CD4-positive, alpha-beta T cell (primary cell): ENCODE measurements at regions not wholly inside any gene's neighbourhood (a gene's known extent, or its start where the extent isn't known, plus 50 kb on each side); places are given as distances from the start of the nearest gene placed in this dataset.

Source experiments
- ATAC-seq: fragments of 200-7000 bp; cut with Tn5 transposase; one replicate; pipeline ENCODE4 v1.10.0; 2022; ENCODE audit warnings: mild to moderate bottlenecking; ENCODE audit not compliant: poor library complexity
- CTCF ChIA-PET: fragments of 350-600 bp; sonication (Branson Sonifier 250); formaldehyde crosslinking; loops from one replicate; lab custom pipeline; 2021; ENCODE audit warnings: antibody characterized with exemption, inconsistent platforms; lab: Charles Lee
- POLR2A ChIA-PET: fragments of 350-600 bp; sonication (Branson Sonifier 250); formaldehyde crosslinking; loops from one replicate; lab custom pipeline; 2021; ENCODE audit warnings: antibody characterized with exemption, inconsistent platforms; lab: Charles Lee
- DNase-seq, 14 experiments: peaks; one replicate each; pipeline ENCODE4 v3.0.0-alpha.2; 2013 to 2020; ENCODE audit warnings: mixed read lengths in 2 of 14
- H3K27ac ChIP-seq, 2 donors: one replicate each; pipeline versions ENCODE4 v1.5.1 to v1.7.0; 2013; ENCODE audit warnings: low read length in 2 of 2, low read depth in 1 of 2, mild to moderate bottlenecking in 1 of 2
- H3K27me3 ChIP-seq, 2 experiments: 1 replicate in 1 of 2; 2 replicates in 1 of 2; pipeline versions ENCODE4 v1.6.1 to v1.7.0; 2013; ENCODE audit warnings: low read length in 2 of 2, control low read depth in 1 of 2, mild to moderate bottlenecking in 1 of 2, moderate library complexity in 1 of 2; ENCODE audit not compliant: insufficient read depth in 2 of 2, control insufficient read depth in 1 of 2
- H3K36me3 ChIP-seq: one replicate; pipeline ENCODE4 v1.6.1; 2013; ENCODE audit warnings: low read length, control low read depth; ENCODE audit not compliant: insufficient read depth
- H3K4me1 ChIP-seq: one replicate; pipeline ENCODE4 v1.6.1; 2013; ENCODE audit warnings: low read length, control low read depth; ENCODE audit not compliant: insufficient read depth
- H3K4me3 ChIP-seq: one replicate; pipeline ENCODE4 v1.5.1; 2013; ENCODE audit warnings: mild to moderate bottlenecking, low read length, moderate library complexity
- H3K9me3 ChIP-seq, 2 experiments: 1 replicate in 1 of 2; 2 replicates in 1 of 2; pipeline versions ENCODE4 v1.6.1 to v1.7.0; 2013; ENCODE audit warnings: low read length in 2 of 2, mild to moderate bottlenecking in 2 of 2, control low read depth in 1 of 2, moderate library complexity in 1 of 2; ENCODE audit not compliant: control insufficient read depth in 1 of 2, insufficient read depth in 1 of 2
- H3K27ac Mint-ChIP-seq: one replicate; pipeline ENCODE4 v1.8.0; 2020; ENCODE audit warnings: mixed read lengths
- H3K27me3 Mint-ChIP-seq: one replicate; pipeline ENCODE4 v1.8.0; 2021; ENCODE audit warnings: mixed read lengths
- H3K36me3 Mint-ChIP-seq: one replicate; pipeline ENCODE4 v1.8.0; 2021; ENCODE audit warnings: low read depth, mixed read lengths
- H3K4me1 Mint-ChIP-seq: one replicate; pipeline ENCODE4 v1.8.0; 2021; ENCODE audit warnings: low read depth, mixed read lengths
- H3K4me3 Mint-ChIP-seq: one replicate; pipeline ENCODE4 v1.8.0; 2020; ENCODE audit warnings: mild to moderate bottlenecking, mixed read lengths
- H3K9me3 Mint-ChIP-seq: one replicate; pipeline ENCODE4 v1.8.0; 2020; ENCODE audit warnings: mixed read lengths
- intact Hi-C, 2 experiments: fragments of 100-400 bp; cut with DNase I in 1 of 2; cut with micrococcal nuclease in 1 of 2; formaldehyde crosslinking; loops; one replicate each; pipeline versions ENCODE4 v1.15.1 to v1.9.0; 2023 to 2025; cut with DNase I, micrococcal nuclease
- TF ChIP-seq, protein P1 (sequence below): fragments of 200-600 bp; IDR thresholded peaks from one replicate; pipeline ENCODE4 v1.8.0; 2022; ENCODE audit warnings: antibody characterized with exemption, mild to moderate bottlenecking

DNA sequence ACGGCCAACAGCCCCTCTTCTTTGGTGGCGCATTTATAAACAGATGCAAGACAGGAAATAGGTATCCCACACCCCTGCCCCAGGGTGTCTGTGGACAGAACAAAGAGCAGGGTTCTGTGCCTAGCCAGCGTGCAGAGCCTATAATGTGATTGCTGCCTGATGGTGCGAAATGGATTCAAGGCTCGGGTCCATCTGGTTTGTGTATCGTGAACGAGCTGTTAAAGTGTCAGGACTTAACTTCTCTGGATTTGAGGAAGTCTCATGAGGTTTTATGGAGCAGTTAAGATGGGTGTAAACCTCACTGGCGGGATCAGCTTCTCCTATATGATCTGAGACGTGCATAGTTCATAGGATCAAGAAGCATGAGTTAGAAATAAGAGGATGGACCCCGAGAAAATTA, 388.7 kb upstream of the TBX3 start:
- no peak overlapping the region for H3K4me3 ChIP-seq
- no peaks in the 10 kb centered on the region for H3K36me3 ChIP-seq
- ChIA-PET CTCF (no interaction called here), POLR2A (no interaction called here)
- Mint-ChIP-seq H3K4me1 (no peaks in the 10 kb centered on the region), H3K36me3 (no peaks in the 10 kb centered on the region), H3K9me3 (peaks cover 11% of the 10 kb centered on the region), H3K27ac (no peak overlapping the region), H3K4me3 (no peak overlapping the region), H3K27me3 (no peaks in the 10 kb centered on the region)
- no peak overlapping the region for H3K27ac ChIP-seq
- intact Hi-C loops: no loop called here
- H3K9me3 ChIP-seq: peaks cover 0 to 7% of the 10 kb centered on the region in 2 experiments
- no peaks in the 10 kb centered on the region for H3K4me1 ChIP-seq
- H3K27me3 ChIP-seq: no peaks in the 10 kb centered on the region
- ATAC-seq (no peak), DNase-seq (no peak)
- TF ChIP-seq, protein P1, sequence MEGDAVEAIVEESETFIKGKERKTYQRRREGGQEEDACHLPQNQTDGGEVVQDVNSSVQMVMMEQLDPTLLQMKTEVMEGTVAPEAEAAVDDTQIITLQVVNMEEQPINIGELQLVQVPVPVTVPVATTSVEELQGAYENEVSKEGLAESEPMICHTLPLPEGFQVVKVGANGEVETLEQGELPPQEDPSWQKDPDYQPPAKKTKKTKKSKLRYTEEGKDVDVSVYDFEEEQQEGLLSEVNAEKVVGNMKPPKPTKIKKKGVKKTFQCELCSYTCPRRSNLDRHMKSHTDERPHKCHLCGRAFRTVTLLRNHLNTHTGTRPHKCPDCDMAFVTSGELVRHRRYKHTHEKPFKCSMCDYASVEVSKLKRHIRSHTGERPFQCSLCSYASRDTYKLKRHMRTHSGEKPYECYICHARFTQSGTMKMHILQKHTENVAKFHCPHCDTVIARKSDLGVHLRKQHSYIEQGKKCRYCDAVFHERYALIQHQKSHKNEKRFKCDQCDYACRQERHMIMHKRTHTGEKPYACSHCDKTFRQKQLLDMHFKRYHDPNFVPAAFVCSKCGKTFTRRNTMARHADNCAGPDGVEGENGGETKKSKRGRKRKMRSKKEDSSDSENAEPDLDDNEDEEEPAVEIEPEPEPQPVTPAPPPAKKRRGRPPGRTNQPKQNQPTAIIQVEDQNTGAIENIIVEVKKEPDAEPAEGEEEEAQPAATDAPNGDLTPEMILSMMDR: no peak

DNA sequence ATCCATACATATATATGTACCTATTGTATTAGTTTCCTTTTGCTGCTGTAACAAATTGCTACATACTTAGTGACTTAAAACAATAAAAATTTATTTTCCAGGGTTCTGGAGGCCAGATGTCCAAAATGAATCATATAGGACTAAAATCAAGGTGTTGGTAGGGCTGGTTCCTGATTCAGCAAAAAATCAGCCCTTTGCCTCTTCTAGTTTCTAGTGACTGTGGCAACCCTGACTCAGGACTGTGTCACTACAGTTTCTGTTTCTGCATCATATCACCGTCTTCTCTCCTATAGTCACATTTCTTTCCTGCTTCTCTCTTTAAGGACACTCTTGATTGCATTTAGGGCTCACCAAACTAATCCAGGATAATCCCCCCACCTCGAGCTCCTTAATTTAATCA, 386.3 kb upstream of the TBX3 start:
- Histone ChIP-seq H3K27me3 (no peaks in the 10 kb centered on the region), H3K27ac (no peak overlapping the region), H3K4me1 (no peaks in the 10 kb centered on the region), H3K36me3 (no peaks in the 10 kb centered on the region), H3K9me3 (peaks cover 0 to 4% of the 10 kb centered on the region in 2 experiments), H3K4me3 (no peak overlapping the region)
- no peak for DNase-seq
- CTCF ChIA-PET: no interaction called here
- Mint-ChIP-seq H3K27me3 (no peaks in the 10 kb centered on the region), H3K4me1 (no peaks in the 10 kb centered on the region), H3K9me3 (peaks cover 11% of the 10 kb centered on the region), H3K36me3 (no peaks in the 10 kb centered on the region), H3K27ac (no peak overlapping the region), H3K4me3 (no peak overlapping the region)
- POLR2A ChIA-PET: no interaction called here
- TF ChIP-seq, protein P1: no peak
- intact Hi-C loops: no loop called here
- no peak for ATAC-seq

DNA sequence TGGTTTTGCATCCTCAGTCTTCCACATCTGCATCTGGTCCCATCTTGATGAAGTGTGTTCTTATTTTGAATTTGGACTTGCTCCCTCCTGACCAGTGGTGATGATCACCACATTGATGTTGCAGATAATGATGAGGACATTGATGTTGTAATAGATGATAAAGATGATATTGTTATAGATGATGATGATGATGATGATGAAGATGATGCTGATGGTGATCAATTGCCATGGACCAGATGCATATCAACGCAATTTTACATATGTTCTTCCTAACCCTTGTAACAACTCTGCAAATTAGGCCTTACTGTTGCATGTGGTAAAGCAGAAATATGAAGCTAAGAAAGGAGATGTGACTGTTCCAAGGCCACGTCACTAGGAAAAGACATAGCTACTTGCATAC, 380.3 kb upstream of the TBX3 start:
- H3K9me3 Mint-ChIP-seq: peaks cover 11% of the 10 kb centered on the region
- no peak overlapping the region for H3K27ac Mint-ChIP-seq
- Histone ChIP-seq H3K4me1 (no peaks in the 10 kb centered on the region), H3K27ac (no peak overlapping the region), H3K4me3 (no peak overlapping the region), H3K36me3 (no peaks in the 10 kb centered on the region), H3K27me3 (no peaks in the 10 kb centered on the region), H3K9me3 (peaks cover 0 to 9% of the 10 kb centered on the region in 2 experiments)
- POLR2A ChIA-PET: no interaction called here
- no peaks in the 10 kb centered on the region for H3K36me3 Mint-ChIP-seq
- CTCF ChIA-PET: no interaction called here
- TF ChIP-seq, protein P1: no peak
- no peak for DNase-seq
- no peaks in the 10 kb centered on the region for H3K27me3 Mint-ChIP-seq
- intact Hi-C loops: no loop called here
- H3K4me3 Mint-ChIP-seq: no peak overlapping the region
- no peak for ATAC-seq
- no peaks in the 10 kb centered on the region for H3K4me1 Mint-ChIP-seq
